ENCODE measurements at regions not wholly inside any gene's neighbourhood (a gene's known extent, or its start where the extent isn't known, plus 50 kb on each side); places are given as distances from the start of the nearest gene placed in this dataset.

- Mint-ChIP-seq H3K4me1 (peaks cover 7% of the 10 kb centered on the region; the same call in 2 of the 3 replicates), H3K27me3 (ENCODE audit: insufficient read depth, low read depth, poor library complexity) (no peaks in the 10 kb centered on the region), H3K9me3 (peaks cover 27% of the 10 kb centered on the region), H3K36me3 (ENCODE audit: low read depth) (peaks cover 29% of the 10 kb centered on the region; the same call in 2 of the 3 replicates), H3K4me3 (no peak overlapping the region), H3K27ac (no peak overlapping the region)
- Histone ChIP-seq H3F3A (replicated peaks; ENCODE audit: low read depth) (no peaks in the 10 kb centered on the region), H3K27ac (ENCODE audit: low read depth) (no peak overlapping the region), H2AFZ (no peak overlapping the region), H3K4me3 (no peak overlapping the region), H3K9me2 (ENCODE audit: insufficient read depth) (peaks cover 26% of the 10 kb centered on the region; the same call in 1 of the 2 replicates), H3K27me3 (ENCODE audit: insufficient read depth) (no peaks in the 10 kb centered on the region), H3K79me2 (replicated peaks; ENCODE audit: insufficient read depth) (no peaks in the 10 kb centered on the region), H3K36me3 (ENCODE audit: insufficient read depth) (peaks cover 13% of the 10 kb centered on the region; the same call in 1 of the 2 replicates), H4K20me1 (replicated peaks; ENCODE audit: insufficient read depth) (no peaks in the 10 kb centered on the region), H3K4me1 (ENCODE audit: insufficient read depth) (peaks cover 6% of the 10 kb centered on the region), H3K4me2 (no peak overlapping the region)
- DNase-seq (ENCODE audit: low spot score) (no peak), ATAC-seq (no peak)
- TF ChIP-seq REST (IDR thresholded peaks at IDR 0.05; ENCODE audit: unreplicated experiment) (no peak), ZNF331 (CRISPR knock-in tag; IDR thresholded peaks at IDR 0.05; ENCODE audit: low read depth) (no peak), ZNF114 (CRISPR knock-in tag; IDR thresholded peaks at IDR 0.05) (no peak), ZNF462 (CRISPR knock-in tag; IDR thresholded peaks at IDR 0.05) (no peak), NANOG (IDR thresholded peaks at IDR 0.05; ENCODE audit: borderline replicate concordance) (no peak)
Measured at GRCh38 chr18:41323044-41323443, 632.0 kb upstream of the PIK3C3 start.

Data from GM23338 (cell line).